GM12878 (cell line): ENCODE measurements at regions not wholly inside any gene's neighbourhood (a gene's known extent, or its start where the extent isn't known, plus 50 kb on each side); places are given as distances from the start of the nearest gene placed in this dataset.
A peak's percentile ranks its signal among the peaks of the same experiment; 100 is the strongest.

ENCODE experiments used
- ATAC-seq: fragments of 200-7000 bp; cut with Tn5 transposase; 3 replicates; pipeline ENCODE4 v1.9.1; 2020; ENCODE audit warnings: mild to moderate bottlenecking, moderate library complexity
- BruUV-seq: library from RNA; stranded (reverse); fragments of 400-500 nt; replicated peaks from 2 replicates; lab custom pipeline; 2021; lab: Mats Ljungman, UMichigan
- CTCF ChIA-PET: fragments of 300-600 bp; sonication (Branson Sonifier 250); formaldehyde crosslinking; extraction: SDS; loops from one replicate; lab custom pipeline; 2021; ENCODE audit warnings: inconsistent platforms; lab: Yijun Ruan, JAX
- POLR2A ChIA-PET: fragments of 350-600 bp; formaldehyde crosslinking; extraction: SDS; loops from one replicate; lab custom pipeline; 2021; ENCODE audit warnings: inconsistent platforms; lab: Charles Lee
- RAD21 ChIA-PET: fragments of 300-600 bp; sonication (Branson Sonifier 250); formaldehyde crosslinking; loops from one replicate; lab custom pipeline; 2023; ENCODE audit warnings: antibody characterized with exemption; ENCODE audit not compliant: unreplicated experiment; lab: Charles Lee
- SMC1A ChIA-PET: fragments of 300-600 bp; sonication (Branson Sonifier 250); formaldehyde crosslinking; loops from one replicate; lab custom pipeline; 2023; ENCODE audit not compliant: unreplicated experiment, uncharacterized antibody; lab: Charles Lee
- DNase-seq: peaks from one replicate; pipeline ENCODE4 v3.0.0-alpha.2; 2011; ENCODE audit warnings: low read depth, low spot score
- FAIRE-seq: peaks from 3 replicates; lab custom pipeline; 2011; peaks lifted over from hg19 to GRCh38; lab: Jason Lieb, UNC
- H2AFZ ChIP-seq: 2 replicates; pipeline ENCODE4 v1.6.0; 2011; ENCODE audit warnings: low read depth, low read length, control low read depth; ENCODE audit not compliant: control insufficient read depth
- H3K27ac ChIP-seq: 2 replicates; pipeline ENCODE4 v1.5.1; 2011; ENCODE audit warnings: control low read depth; ENCODE audit not compliant: control insufficient read depth, insufficient read depth
- H3K27me3 ChIP-seq, 2 experiments: replicated peaks in 1 of 2; 2 replicates each; pipeline versions ENCODE4 v1.6.0 to v1.6.1; 2011; ENCODE audit warnings: low read length in 1 of 2; ENCODE audit not compliant: control insufficient read depth in 2 of 2, insufficient read depth in 2 of 2
- H3K36me3 ChIP-seq, 2 experiments: 2 replicates each; pipeline ENCODE4 v1.5.1; 2011; ENCODE audit warnings: low read length in 1 of 2; ENCODE audit not compliant: control insufficient read depth in 2 of 2, insufficient read depth in 2 of 2
- H3K4me1 ChIP-seq: 2 replicates; pipeline ENCODE4 v1.6.1; 2011; ENCODE audit warnings: mild to moderate bottlenecking, low read length, moderate library complexity, mixed read lengths; ENCODE audit not compliant: control insufficient read depth, insufficient read depth
- H3K4me2 ChIP-seq: 2 replicates; pipeline ENCODE4 v1.6.0; 2011; ENCODE audit warnings: control low read depth; ENCODE audit not compliant: control insufficient read depth, insufficient read depth
- H3K4me3 ChIP-seq: fragments of 200-600 bp; sonication (generic); 2 replicates; pipeline ENCODE4 v1.5.1; 2016
- H3K79me2 ChIP-seq: 2 replicates; pipeline ENCODE4 v1.6.0; 2011; ENCODE audit warnings: low read length; ENCODE audit not compliant: control insufficient read depth, insufficient read depth
- H3K9ac ChIP-seq: 2 replicates; pipeline ENCODE4 v1.8.0; 2011; ENCODE audit warnings: low read length, control low read depth, mixed read lengths; ENCODE audit not compliant: control insufficient read depth, insufficient read depth
- H3K9me3 ChIP-seq: replicated peaks from 3 replicates; pipeline ENCODE4 v1.5.1; 2011; ENCODE audit warnings: mild to moderate bottlenecking, low read length; ENCODE audit not compliant: control insufficient read depth, insufficient read depth
- H4K20me1 ChIP-seq: 2 replicates; pipeline ENCODE4 v1.6.0; 2011; ENCODE audit not compliant: control insufficient read depth, insufficient read depth
- FOS ChIP-seq: IDR thresholded peaks from 3 replicates; pipeline ENCODE4 v1.6.1; 2011; ENCODE audit warnings: borderline replicate concordance; ENCODE audit not compliant: insufficient read length; ENCODE audit errors: extremely low read depth
- HDAC2 ChIP-seq: fragments of 200-600 bp; sonication (generic); IDR thresholded peaks from 2 replicates; pipeline ENCODE4 v1.6.1; 2017
- HDAC6 ChIP-seq: fragments of 200-600 bp; sonication (generic); IDR thresholded peaks from one replicate; pipeline ENCODE4 v1.8.0; 2017; ENCODE audit warnings: antibody characterized with exemption; ENCODE audit not compliant: unreplicated experiment
- KAT2A ChIP-seq: conservative IDR thresholded peaks from 2 replicates; pipeline ENCODE4 v1.6.1; 2011; ENCODE audit warnings: low read depth, low read length; ENCODE audit not compliant: control insufficient read depth
- MEF2A ChIP-seq: IDR thresholded peaks from 2 replicates; pipeline ENCODE4 v1.6.1; 2011; ENCODE audit warnings: low read depth, mild to moderate bottlenecking, low read length, moderate library complexity; ENCODE audit not compliant: insufficient read depth
- MYB ChIP-seq: fragments of 150-350 bp; IDR thresholded peaks from 2 replicates; pipeline ENCODE4 v1.6.1; 2014; ENCODE audit warnings: mild to moderate bottlenecking, low read depth, low read length, borderline replicate concordance
- NFYB ChIP-seq: IDR thresholded peaks from 2 replicates; pipeline ENCODE4 v1.6.1; 2011; ENCODE audit warnings: low read depth, mild to moderate bottlenecking, low read length, improper control_type of control experiment, moderate library complexity; ENCODE audit not compliant: insufficient read depth
- PAX5 ChIP-seq: IDR thresholded peaks from 2 replicates; pipeline ENCODE4 v1.6.1; 2011; ENCODE audit warnings: low read depth, low read length, borderline replicate concordance
- POLR2A ChIP-seq: IDR thresholded peaks from 2 replicates; pipeline ENCODE4 v1.6.1; 2011; ENCODE audit warnings: low read depth, mild to moderate bottlenecking, low read length
- POLR2AphosphoS2 ChIP-seq: IDR thresholded peaks from 2 replicates; pipeline ENCODE4 v1.6.1; 2011; ENCODE audit warnings: low read depth, mild to moderate bottlenecking, low read length, improper control_type of control experiment, moderate library complexity
- POU2F2 ChIP-seq: IDR thresholded peaks from 3 replicates; pipeline ENCODE4 v1.6.1; 2011; ENCODE audit warnings: low read depth, mild to moderate bottlenecking, low read length, borderline replicate concordance
- RELA ChIP-seq: fragments of 450-650 bp; IDR thresholded peaks from 2 replicates; pipeline ENCODE4 v1.8.0; 2014; ENCODE audit warnings: borderline replicate concordance; ENCODE audit not compliant: partially characterized antibody
- RFX5 ChIP-seq: IDR thresholded peaks from 2 replicates; pipeline ENCODE4 v1.6.1; 2011; ENCODE audit warnings: low read depth, low read length, improper control_type of control experiment
- SIN3A ChIP-seq: IDR thresholded peaks from 2 replicates; pipeline ENCODE4 v1.6.1; 2012; ENCODE audit warnings: low read depth, low read length, improper control_type of control experiment
- SMAD5 ChIP-seq: IDR thresholded peaks from 2 replicates; pipeline ENCODE4 v1.6.1; 2016; ENCODE audit warnings: antibody characterized with exemption, low read depth
- SRF ChIP-seq, 2 experiments: IDR thresholded peaks; 2 replicates each; pipeline ENCODE4 v1.6.1; 2011; ENCODE audit warnings: low read depth in 2 of 2, low read length in 2 of 2, mild to moderate bottlenecking in 1 of 2, moderate library complexity in 1 of 2
- STAT1 ChIP-seq: fragments of 450-650 bp; conservative IDR thresholded peaks from 2 replicates; pipeline ENCODE4 v1.6.1; 2014; ENCODE audit warnings: antibody characterized with exemption, mild to moderate bottlenecking
- SUPT20H ChIP-seq: IDR thresholded peaks from 2 replicates; pipeline ENCODE4 v1.6.1; 2011; ENCODE audit warnings: low read depth, mild to moderate bottlenecking, low read length, moderate library complexity, borderline replicate concordance; ENCODE audit not compliant: control insufficient read depth
- USF1 ChIP-seq: IDR thresholded peaks from 2 replicates; pipeline ENCODE4 v1.6.1; 2011; ENCODE audit warnings: borderline replicate concordance, low read depth, mild to moderate bottlenecking, moderate library complexity, mixed read lengths, low read length; ENCODE audit not compliant: insufficient read depth; ENCODE audit errors: extremely low read length
- ZSCAN29 ChIP-seq: fragments of 450-650 bp; IDR thresholded peaks from 2 replicates; pipeline ENCODE4 v1.6.1; 2017; ENCODE audit warnings: mild to moderate bottlenecking, moderate library complexity
- WGBS: methylation state at CpG from one replicate; pipeline ENCODE4 v1.1.6; 2016; ENCODE audit warnings: low lambda C conversion rate; ENCODE audit not compliant: insufficient replicate concordance, insufficient coverage; ENCODE audit errors: missing lambda C conversion rate; 5-methylcytosine and 5-hydroxymethylcytosine counted together
- in situ Hi-C: fragments of 300-500 bp; cut with MboI; formaldehyde crosslinking; loops from 9 replicates; pipeline ENCODE4 v1.14.3; 2018; ENCODE audit warnings: mixed read lengths
- intact Hi-C: fragments of 100-400 bp; cut with micrococcal nuclease; formaldehyde crosslinking; loops from one replicate; pipeline ENCODE4 v1.14.2; 2022; ENCODE audit not compliant: unreplicated experiment

DNA sequence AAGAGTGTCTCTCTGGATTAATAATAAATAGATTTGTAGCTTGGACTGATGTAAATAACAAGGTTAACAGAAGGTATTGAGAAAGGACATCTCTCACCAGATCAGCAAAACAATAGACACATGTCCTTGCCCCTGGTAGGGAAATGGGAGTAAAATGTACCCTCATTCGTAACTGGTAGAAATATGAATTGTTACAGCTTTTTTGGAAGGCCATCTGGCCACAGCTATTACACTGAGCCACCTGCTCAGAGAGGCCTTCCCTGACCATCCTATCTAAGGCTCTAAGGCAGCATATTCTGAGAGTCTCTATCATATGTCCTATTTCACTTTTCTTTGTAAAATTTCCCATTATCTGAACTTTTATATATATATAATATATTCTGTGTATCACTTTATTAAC is 129.1 kb upstream of the MAP1B start:
- DNase-seq = no peak
- Histone ChIP-seq H3K9ac (no peak overlapping the region), H3K4me3 (no peak overlapping the region), H4K20me1 (no peaks in the 10 kb centered on the region)
- intact Hi-C loops (no loop called here), in situ Hi-C loops (no loop called here)
- no TSS peak for BruUV-seq
- 0% methylated on average over 1 of the region's 1 CpG for WGBS
- TF ChIP-seq HDAC2 (no peak), MEF2A (no peak), POU2F2 (no peak), ZSCAN29 (no peak)
- TF ChIP-seq, all 136 proteins: peak for 0
- no peak overlapping the region for H2AFZ ChIP-seq
- H3K79me2 ChIP-seq = no peaks in the 10 kb centered on the region
- POLR2A ChIA-PET = no interaction called here
- no peaks in the 10 kb centered on the region for H3K27me3 ChIP-seq
- RAD21 ChIA-PET = no interaction called here
- SMC1A ChIA-PET = no interaction called here
- H3K4me1 ChIP-seq = no peaks in the 10 kb centered on the region
- no peaks in the 10 kb centered on the region for H3K36me3 ChIP-seq
- CTCF ChIA-PET = no interaction called here
- ATAC-seq (no peak), FAIRE-seq (no peak)
- no peak overlapping the region for H3K27ac ChIP-seq
- H3K9me3 ChIP-seq = peaks cover 2% of the 10 kb centered on the region; the same call in 2 of the 3 replicates
- no peak overlapping the region for H3K4me2 ChIP-seq

DNA sequence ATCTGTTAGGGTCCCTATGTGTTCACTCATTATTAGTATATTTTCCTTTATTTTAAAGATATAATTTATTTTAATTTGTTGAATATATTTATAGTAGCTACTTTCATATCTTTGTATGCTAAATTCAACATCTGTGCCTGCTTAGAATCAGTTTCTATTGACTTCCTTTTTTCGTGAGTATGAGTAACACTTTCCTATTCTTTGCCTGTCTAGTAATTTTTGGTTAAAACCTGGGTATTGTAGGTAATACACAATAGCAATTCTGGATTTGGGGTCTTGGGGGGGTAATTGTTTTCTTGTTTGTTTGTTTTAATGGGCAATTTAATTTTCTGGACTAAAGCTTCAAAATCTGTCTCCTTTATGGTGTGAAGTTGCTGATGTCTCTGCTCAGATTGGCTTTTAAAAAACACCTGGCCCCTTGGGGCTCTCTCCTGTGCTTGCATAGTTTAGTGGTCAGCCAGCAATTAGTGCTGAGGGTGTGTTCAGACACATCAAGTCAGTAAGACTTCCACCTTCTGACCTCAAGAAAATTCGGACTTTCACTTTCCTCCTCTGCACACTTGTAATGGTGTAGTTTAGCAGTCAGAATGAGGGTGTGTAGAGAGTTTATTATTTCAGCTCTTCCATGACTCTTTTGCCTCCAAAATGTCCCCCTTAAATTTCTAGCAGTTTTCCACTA is 124.4 kb upstream of the MAP1B start:
- ChIA-PET POLR2A (no interaction called here), SMC1A (no interaction called here), RAD21 (no interaction called here), CTCF (interaction anchor here (1.3 kb wide), 1 partner anchor 18 kb away, joined by 4 read pairs; no protein-coding TSS in a partner anchor)
- Histone ChIP-seq H3K79me2 (no peaks in the 10 kb centered on the region), H3K4me1 (no peaks in the 10 kb centered on the region), H3K9ac (no peak overlapping the region), H3K4me2 (no peak overlapping the region), H3K4me3 (no peak overlapping the region), H2AFZ (no peak overlapping the region), H3K27ac (no peak overlapping the region), H3K9me3 (peaks cover 2% of the 10 kb centered on the region; the same call in 2 of the 3 replicates), H3K36me3 (no peaks in the 10 kb centered on the region), H3K27me3 (no peaks in the 10 kb centered on the region), H4K20me1 (no peaks in the 10 kb centered on the region)
- no TSS peak for BruUV-seq
- 0% methylated on average over 2 of the region's 2 CpGs for WGBS
- DNase-seq (no peak), FAIRE-seq (no peak), ATAC-seq (peak; percentile 67)
- intact Hi-C loops = no loop called here
- in situ Hi-C loops = no loop called here
- TF ChIP-seq RFX5 (no peak), SMAD5 (no peak), STAT1 (no peak), FOS (no peak), SRF (IDR thresholded peaks at IDR 0.05; ENCODE audit: low read depth in 2 of 2, low read length in 2 of 2) (no peak), SIN3A (no peak), MYB (no peak), NFYB (no peak), USF1 (no peak), RELA (no peak), PAX5 (no peak), KAT2A (no peak), POLR2AphosphoS2 (no peak), SUPT20H (no peak), POLR2A (no peak), HDAC6 (no peak)
